Mucosa of descending colon (tissue), 3 donors: ENCODE measurements at regions not wholly inside any gene's neighbourhood (a gene's known extent, or its start where the extent isn't known, plus 50 kb on each side); places are given as distances from the start of the nearest gene placed in this dataset.

ENCODE experiments used
- ATAC-seq: fragments of 200-7000 bp; cut with Tn5 transposase; one replicate; pipeline ENCODE4 v1.9.1; 2020; ENCODE audit warnings: mild to moderate bottlenecking, moderate library complexity
- DNase-seq, 3 donors: peaks; one replicate each; pipeline ENCODE4 v3.0.0-alpha.2; 2020
- H3K36me3 ChIP-seq: fragments of 200-600 bp; one replicate; pipeline ENCODE4 v1.8.0; 2021; ENCODE audit warnings: low read depth, mild to moderate bottlenecking
- H3K4me1 ChIP-seq: fragments of 200-600 bp; one replicate; pipeline ENCODE4 v1.8.0; 2021; ENCODE audit warnings: low read depth, mild to moderate bottlenecking
- H3K4me3 ChIP-seq: fragments of 200-600 bp; one replicate; pipeline ENCODE4 v1.8.0; 2021; ENCODE audit warnings: mild to moderate bottlenecking
- H3K9me3 ChIP-seq: fragments of 200-600 bp; one replicate; pipeline ENCODE4 v1.8.0; 2021; ENCODE audit warnings: mild to moderate bottlenecking
- CTCF ChIP-seq: fragments of 200-600 bp; IDR thresholded peaks from one replicate; pipeline ENCODE4 v1.8.0; 2022; ENCODE audit warnings: antibody characterized with exemption, mild to moderate bottlenecking
- intact Hi-C, 2 donors: fragments of 100-400 bp; cut with DNase I in 1 of 2; cut with micrococcal nuclease in 1 of 2; formaldehyde crosslinking; loops; one replicate each; pipeline versions ENCODE4 v1.11.0 to v1.11.1; 2022; cut with DNase I, micrococcal nuclease
- donor health status: DM: no; HTN: no; CAD: no; lungs with moderate emphysema.
- donor health status: DM: no; HTN: no; CAD: no.
- donor health status: DM: no; HTN: yes; CAD: no.

GRCh38 chr5:164784230-164784629, 1278.8 kb downstream of the MAT2B start:
- ATAC-seq, result no peak
- no peak for DNase-seq
- no peak overlapping the region for H3K4me3 ChIP-seq
- H3K36me3 ChIP-seq, result no peaks in the 10 kb centered on the region
- H3K4me1 ChIP-seq, result no peaks in the 10 kb centered on the region
- no peak for TF ChIP-seq CTCF
- intact Hi-C loops, result no loop called here
- H3K9me3 ChIP-seq, result no peaks in the 10 kb centered on the region

GRCh38 chr5:164798110-164798509, 1292.7 kb downstream of the MAT2B start:
- ATAC-seq (no peak), DNase-seq (no peak)
- intact Hi-C loops, result no loop called here
- Histone ChIP-seq H3K36me3 (no peaks in the 10 kb centered on the region), H3K4me3 (no peak overlapping the region), H3K9me3 (peaks cover 9% of the 10 kb centered on the region), H3K4me1 (no peaks in the 10 kb centered on the region)
- TF ChIP-seq CTCF, result no peak

- no peak for ATAC-seq
- TF ChIP-seq CTCF, result no peak
Measured at GRCh38 chr5:164799391-164799790, 1294.0 kb downstream of the MAT2B start.

GRCh38 chr5:164801910-164802309, 1296.5 kb downstream of the MAT2B start:
- intact Hi-C loops, result no loop called here
- no peaks in the 10 kb centered on the region for H3K4me1 ChIP-seq
- no peaks in the 10 kb centered on the region for H3K36me3 ChIP-seq
- H3K9me3 ChIP-seq, result peaks cover 9% of the 10 kb centered on the region
- TF ChIP-seq CTCF, result no peak
- no peak for ATAC-seq
- DNase-seq, result no peak
- H3K4me3 ChIP-seq, result no peak overlapping the region

More at GRCh38 chr5:164799391-164799790, 1294.0 kb downstream of the MAT2B start:
- no peaks in the 10 kb centered on the region for H3K4me1 ChIP-seq
- H3K9me3 ChIP-seq, result peaks cover 9% of the 10 kb centered on the region
- no peak overlapping the region for H3K4me3 ChIP-seq
- no peaks in the 10 kb centered on the region for H3K36me3 ChIP-seq
- intact Hi-C loops, result no loop called here
- DNase-seq, result no peak

GRCh38 chr5:164809821-164810220, 1304.4 kb downstream of the MAT2B start:
- H3K36me3 ChIP-seq, result no peaks in the 10 kb centered on the region
- ATAC-seq (no peak), DNase-seq (no peak)
- intact Hi-C loops, result no loop called here
- TF ChIP-seq CTCF, result no peak
- no peaks in the 10 kb centered on the region for H3K4me1 ChIP-seq
- no peak overlapping the region for H3K4me3 ChIP-seq
- H3K9me3 ChIP-seq, result no peaks in the 10 kb centered on the region

- H3K9me3 ChIP-seq, result no peaks in the 10 kb centered on the region
- intact Hi-C loops, result no loop called here
- no peaks in the 10 kb centered on the region for H3K36me3 ChIP-seq
- H3K4me3 ChIP-seq, result no peak overlapping the region
- no peak for TF ChIP-seq CTCF
- ATAC-seq, result no peak
- no peaks in the 10 kb centered on the region for H3K4me1 ChIP-seq
- DNase-seq, result no peak
Measured at GRCh38 chr5:164818445-164818844, 1313.0 kb downstream of the MAT2B start.
